SIG-M5 treated with dmso at 0.1 percent for 504 hours (cell line): ENCODE measurements at regions not wholly inside any gene's neighbourhood (a gene's known extent, or its start where the extent isn't known, plus 50 kb on each side); places are given as distances from the start of the nearest gene placed in this dataset.
A peak's percentile ranks its signal among the peaks of the same experiment; 100 is the strongest.
"Not testable (repeated sequence)": the region's sequence is repeated elsewhere in the genome, so short reads cannot be mapped to it uniquely, and the experiment has no call there.

Experiments
- DNase-seq: peaks from one replicate; lab custom pipeline; 2025; ENCODE audit not compliant: unreplicated experiment; lab: John Stamatoyannopoulos, UW

GRCh38 chr7:136134503-136134902 lies 157.3 kb upstream of the MTPN start:
- no peak for DNase-seq

GRCh38 chr7:136133551-136133950 lies 156.4 kb upstream of the MTPN start:
- no peak for DNase-seq

GRCh38 chr7:136131304-136131630 lies 154.1 kb upstream of the MTPN start:
- DNase-seq, result no peak

GRCh38 chr7:136130511-136131303 lies 153.5 kb upstream of the MTPN start:
- DNase-seq, result no peak

- no peak for DNase-seq
These were observed 150.9 kb upstream of the MTPN start for GRCh38 chr7:136128050-136128449.

- no peak for DNase-seq
These were observed 146.2 kb upstream of the MTPN start for GRCh38 chr7:136123352-136123751.

- no peak for DNase-seq
These were observed 144.9 kb upstream of the MTPN start for GRCh38 chr7:136122026-136122425.

GRCh38 chr7:136117539-136117938 lies 140.4 kb upstream of the MTPN start:
- no peak for DNase-seq

- no peak for DNase-seq
These were observed 139.0 kb upstream of the MTPN start for GRCh38 chr7:136116186-136116585.

GRCh38 chr7:136114966-136115762 lies 138.0 kb upstream of the MTPN start:
- peak; percentile 41 for DNase-seq

- DNase-seq, result not testable (repeated sequence)
These were observed 137.3 kb upstream of the MTPN start for GRCh38 chr7:136114467-136114866.

GRCh38 chr7:136109037-136109436 lies 131.9 kb upstream of the MTPN start:
- DNase-seq, result not testable (repeated sequence)

- DNase-seq, result no peak
These were observed 128.0 kb upstream of the MTPN start for GRCh38 chr7:136105191-136105590.

- DNase-seq, result no peak
These were observed 127.1 kb upstream of the MTPN start for GRCh38 chr7:136104269-136104603.

GRCh38 chr7:136103545-136104268 lies 126.5 kb upstream of the MTPN start:
- no peak for DNase-seq

GRCh38 chr7:136102881-136103280 lies 125.7 kb upstream of the MTPN start:
- no peak for DNase-seq

- not testable (repeated sequence) for DNase-seq
These were observed 115.6 kb upstream of the MTPN start for GRCh38 chr7:136092714-136093113.

- no peak for DNase-seq
These were observed 110.7 kb upstream of the MTPN start for GRCh38 chr7:136087881-136088280.

GRCh38 chr7:136086712-136087111 lies 109.6 kb upstream of the MTPN start:
- peak; percentile 49 for DNase-seq

GRCh38 chr7:136079934-136080333 lies 102.8 kb upstream of the MTPN start:
- no peak for DNase-seq

- DNase-seq, result no peak
These were observed 102.3 kb upstream of the MTPN start for GRCh38 chr7:136079478-136079892.

- DNase-seq, result no peak
These were observed 101.9 kb upstream of the MTPN start for GRCh38 chr7:136079066-136079465.
